GM12892 (cell line): ENCODE measurements at regions not wholly inside any gene's neighbourhood (a gene's known extent, or its start where the extent isn't known, plus 50 kb on each side); places are given as distances from the start of the nearest gene placed in this dataset.

Source experiments
- POLR2A ChIP-seq: IDR thresholded peaks from 2 replicates; pipeline ENCODE4 v1.6.1; 2011; ENCODE audit warnings: low read depth, low read length, control low read depth
- TAF1 ChIP-seq: IDR thresholded peaks from 2 replicates; pipeline ENCODE4 v1.6.1; 2011; ENCODE audit warnings: low read depth, mild to moderate bottlenecking, control low read depth, low read length, borderline replicate concordance

GRCh38 chr9:31372799-31373587 is 1011.5 kb upstream of the ACO1 start:
- TF ChIP-seq POLR2A, result no peak
- TF ChIP-seq TAF1, result no peak
